Activated naive CD4-positive, alpha-beta T cell treated with anti-CD3 and anti-CD28 coated beads, Interleukin-2, amount 10 ng/mL, durations not matched to agents 7 days and 5 days (primary cell): ENCODE measurements at regions not wholly inside any gene's neighbourhood (a gene's known extent, or its start where the extent isn't known, plus 50 kb on each side); places are given as distances from the start of the nearest gene placed in this dataset.

Experiments used
- CTCF ChIA-PET: fragments of 350-600 bp; sonication (Branson Sonifier 250); formaldehyde crosslinking; loops from one replicate; lab custom pipeline; 2021; ENCODE audit warnings: antibody characterized with exemption; lab: Charles Lee
- DNase-seq: peaks from one replicate; pipeline ENCODE4 v3.0.0-alpha.2; 2020
- H3K27ac Mint-ChIP-seq: one replicate; pipeline ENCODE4 v1.8.0; 2021; ENCODE audit warnings: mild to moderate bottlenecking, moderate library complexity, mixed read lengths
- H3K27me3 Mint-ChIP-seq: one replicate; pipeline ENCODE4 v1.8.0; 2021; ENCODE audit warnings: mild to moderate bottlenecking, mixed read lengths
- H3K36me3 Mint-ChIP-seq: one replicate; pipeline ENCODE4 v1.8.0; 2021; ENCODE audit warnings: mixed read lengths
- H3K4me1 Mint-ChIP-seq: one replicate; pipeline ENCODE4 v1.8.0; 2021; ENCODE audit warnings: mixed read lengths
- H3K4me3 Mint-ChIP-seq: one replicate; pipeline ENCODE4 v1.8.0; 2021; ENCODE audit warnings: mild to moderate bottlenecking, moderate library complexity, mixed read lengths
- H3K9me3 Mint-ChIP-seq: one replicate; pipeline ENCODE4 v1.8.0; 2021; ENCODE audit warnings: mixed read lengths

GRCh38 chr7:12939694-12940093, 252.3 kb downstream of the ARL4A start:
- Mint-ChIP-seq H3K4me1 (no peaks in the 10 kb centered on the region), H3K36me3 (no peaks in the 10 kb centered on the region), H3K4me3 (no peak overlapping the region), H3K27me3 (no peaks in the 10 kb centered on the region), H3K27ac (no peak overlapping the region), H3K9me3 (no peaks in the 10 kb centered on the region)
- no peak for DNase-seq
- CTCF ChIA-PET = no interaction called here

GRCh38 chr7:12941512-12941911, 254.1 kb downstream of the ARL4A start:
- no peaks in the 10 kb centered on the region for H3K4me1 Mint-ChIP-seq
- no peaks in the 10 kb centered on the region for H3K9me3 Mint-ChIP-seq
- DNase-seq = no peak
- CTCF ChIA-PET = no interaction called here
- H3K27me3 Mint-ChIP-seq = no peaks in the 10 kb centered on the region
- no peaks in the 10 kb centered on the region for H3K36me3 Mint-ChIP-seq
- H3K27ac Mint-ChIP-seq = no peak overlapping the region
- no peak overlapping the region for H3K4me3 Mint-ChIP-seq

GRCh38 chr7:12942609-12943008, 255.2 kb downstream of the ARL4A start:
- no peaks in the 10 kb centered on the region for H3K9me3 Mint-ChIP-seq
- no peak for DNase-seq
- no peaks in the 10 kb centered on the region for H3K27me3 Mint-ChIP-seq
- H3K4me3 Mint-ChIP-seq = no peak overlapping the region
- CTCF ChIA-PET = no interaction called here
- no peaks in the 10 kb centered on the region for H3K36me3 Mint-ChIP-seq
- H3K27ac Mint-ChIP-seq = no peak overlapping the region
- no peaks in the 10 kb centered on the region for H3K4me1 Mint-ChIP-seq

- no peak for DNase-seq
- CTCF ChIA-PET = no interaction called here
- no peaks in the 10 kb centered on the region for H3K9me3 Mint-ChIP-seq
Observed at GRCh38 chr7:12943781-12944180, 256.3 kb downstream of the ARL4A start.

DNA sequence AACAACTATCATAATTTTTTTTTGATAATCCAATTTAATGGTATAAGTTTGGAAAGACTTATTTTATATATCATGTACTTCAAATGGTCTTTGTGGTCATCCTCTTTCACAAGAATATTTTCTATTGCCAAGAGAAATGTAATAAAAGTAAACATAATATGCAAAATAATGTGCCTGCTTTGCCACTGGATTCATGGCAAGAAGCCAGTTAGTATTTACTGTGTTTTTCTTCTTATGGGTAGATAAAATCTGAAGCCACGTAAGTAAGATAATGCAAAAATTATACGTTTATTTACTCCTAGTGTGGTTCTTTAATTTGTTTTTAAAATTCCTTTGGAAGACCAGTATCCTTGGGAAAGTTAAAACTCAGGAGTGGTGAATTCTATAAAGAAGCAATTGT, 258.5 kb downstream of the ARL4A start:
- no peak for DNase-seq
- Mint-ChIP-seq H3K4me3 (no peak overlapping the region), H3K36me3 (no peaks in the 10 kb centered on the region), H3K9me3 (no peaks in the 10 kb centered on the region), H3K4me1 (no peaks in the 10 kb centered on the region), H3K27me3 (no peaks in the 10 kb centered on the region), H3K27ac (no peak overlapping the region)
- CTCF ChIA-PET = no interaction called here

More at GRCh38 chr7:12943781-12944180, 256.3 kb downstream of the ARL4A start:
- Mint-ChIP-seq H3K27ac (no peak overlapping the region), H3K36me3 (no peaks in the 10 kb centered on the region), H3K4me1 (no peaks in the 10 kb centered on the region), H3K27me3 (no peaks in the 10 kb centered on the region), H3K4me3 (no peak overlapping the region)

DNA sequence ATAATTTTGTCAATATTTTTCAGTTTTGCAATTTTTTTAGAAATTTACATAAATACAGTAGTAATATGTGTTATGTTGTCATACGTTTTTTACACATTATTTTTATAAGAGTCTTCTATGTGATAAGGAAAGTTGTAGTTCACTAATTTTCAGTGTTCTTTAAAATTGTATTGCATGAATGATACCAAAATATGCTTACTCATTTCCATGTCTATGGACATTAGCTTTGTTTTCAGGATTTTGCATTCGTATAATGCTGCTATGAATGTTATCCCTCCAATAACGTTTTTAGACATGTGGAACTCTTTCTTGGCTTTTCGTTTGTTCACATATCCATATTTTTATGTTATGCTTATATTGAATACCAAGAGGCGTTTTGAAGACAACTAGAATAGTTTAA, 260.0 kb downstream of the ARL4A start:
- Mint-ChIP-seq H3K4me1 (no peaks in the 10 kb centered on the region), H3K36me3 (no peaks in the 10 kb centered on the region), H3K9me3 (no peaks in the 10 kb centered on the region), H3K4me3 (no peak overlapping the region), H3K27ac (no peak overlapping the region), H3K27me3 (no peaks in the 10 kb centered on the region)
- DNase-seq = no peak
- CTCF ChIA-PET = no interaction called here

GRCh38 chr7:12949060-12949931, 261.9 kb downstream of the ARL4A start:
- no peak for DNase-seq
- no peak overlapping the region for H3K27ac Mint-ChIP-seq
- H3K36me3 Mint-ChIP-seq = no peaks in the 10 kb centered on the region
- CTCF ChIA-PET = no interaction called here
- no peaks in the 10 kb centered on the region for H3K4me1 Mint-ChIP-seq
- H3K9me3 Mint-ChIP-seq = no peaks in the 10 kb centered on the region
- H3K4me3 Mint-ChIP-seq = no peak overlapping the region
- no peaks in the 10 kb centered on the region for H3K27me3 Mint-ChIP-seq

- CTCF ChIA-PET = no interaction called here
- Mint-ChIP-seq H3K9me3 (no peaks in the 10 kb centered on the region), H3K4me3 (no peak overlapping the region), H3K4me1 (no peaks in the 10 kb centered on the region), H3K36me3 (no peaks in the 10 kb centered on the region), H3K27ac (no peak overlapping the region), H3K27me3 (no peaks in the 10 kb centered on the region)
- DNase-seq = no peak
Observed at GRCh38 chr7:12951397-12951801, 264.0 kb downstream of the ARL4A start.

GRCh38 chr7:12954380-12955033, 267.1 kb downstream of the ARL4A start:
- Mint-ChIP-seq H3K9me3 (no peaks in the 10 kb centered on the region), H3K4me1 (no peaks in the 10 kb centered on the region), H3K27me3 (no peaks in the 10 kb centered on the region), H3K36me3 (no peaks in the 10 kb centered on the region), H3K27ac (no peak overlapping the region), H3K4me3 (no peak overlapping the region)
- DNase-seq = no peak
- CTCF ChIA-PET = no interaction called here

- Mint-ChIP-seq H3K27me3 (no peaks in the 10 kb centered on the region), H3K4me1 (no peaks in the 10 kb centered on the region), H3K4me3 (no peak overlapping the region), H3K36me3 (no peaks in the 10 kb centered on the region), H3K27ac (no peak overlapping the region), H3K9me3 (no peaks in the 10 kb centered on the region)
- CTCF ChIA-PET = no interaction called here
- DNase-seq = no peak
Observed at GRCh38 chr7:12957487-12957886, 270.1 kb downstream of the ARL4A start.

GRCh38 chr7:12961910-12962480, 274.6 kb downstream of the ARL4A start:
- no peaks in the 10 kb centered on the region for H3K9me3 Mint-ChIP-seq
- no peak overlapping the region for H3K4me3 Mint-ChIP-seq
- DNase-seq = no peak
- no peaks in the 10 kb centered on the region for H3K4me1 Mint-ChIP-seq
- no peaks in the 10 kb centered on the region for H3K36me3 Mint-ChIP-seq
- no peaks in the 10 kb centered on the region for H3K27me3 Mint-ChIP-seq
- H3K27ac Mint-ChIP-seq = no peak overlapping the region
- CTCF ChIA-PET = no interaction called here

- Mint-ChIP-seq H3K4me3 (no peak overlapping the region), H3K27me3 (no peaks in the 10 kb centered on the region), H3K36me3 (no peaks in the 10 kb centered on the region), H3K27ac (no peak overlapping the region), H3K9me3 (no peaks in the 10 kb centered on the region), H3K4me1 (no peaks in the 10 kb centered on the region)
- CTCF ChIA-PET = no interaction called here
- DNase-seq = no peak
Observed at GRCh38 chr7:12963435-12963834, 276.0 kb downstream of the ARL4A start.

DNA sequence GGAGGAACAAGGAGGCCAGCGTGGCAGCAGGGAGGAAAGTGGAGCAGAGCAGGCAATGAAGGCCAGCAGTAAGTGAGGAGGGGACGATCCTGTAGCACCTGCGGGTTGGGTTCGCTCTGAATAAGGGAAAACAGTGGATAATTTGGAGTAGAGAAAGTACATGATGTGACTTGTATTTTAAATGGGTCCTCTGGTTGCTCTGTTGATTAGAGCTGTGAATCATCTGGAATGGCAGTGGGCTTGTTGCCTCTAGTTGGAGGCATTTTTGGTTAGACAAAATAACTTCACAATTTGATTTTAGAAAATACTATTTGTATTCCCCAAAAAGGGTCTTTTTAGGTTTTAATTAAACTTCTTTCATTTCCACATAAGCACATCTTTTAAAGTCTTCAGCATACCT, 277.4 kb downstream of the ARL4A start:
- Mint-ChIP-seq H3K27ac (no peak overlapping the region), H3K9me3 (no peaks in the 10 kb centered on the region), H3K4me1 (no peaks in the 10 kb centered on the region), H3K27me3 (no peaks in the 10 kb centered on the region), H3K4me3 (no peak overlapping the region), H3K36me3 (no peaks in the 10 kb centered on the region)
- no peak for DNase-seq
- CTCF ChIA-PET = no interaction called here

DNA sequence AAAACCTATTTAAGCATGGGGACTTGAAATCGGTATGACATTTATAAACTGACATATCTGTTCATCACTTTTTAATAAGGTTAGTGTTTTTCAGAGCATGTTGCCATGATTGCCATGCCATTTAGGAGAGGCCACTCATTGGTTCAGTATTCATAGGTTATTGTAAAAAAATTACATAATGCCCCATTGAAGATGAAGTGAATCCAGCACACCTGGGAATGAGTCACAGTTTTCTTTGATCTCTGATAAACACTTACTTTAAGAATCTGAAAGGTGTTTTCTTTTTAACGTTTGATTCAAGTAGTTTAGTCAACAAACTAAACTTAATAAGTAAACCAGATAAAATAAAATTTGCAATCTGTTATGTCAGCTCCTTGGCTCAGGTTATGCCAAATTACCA, 278.3 kb downstream of the ARL4A start:
- CTCF ChIA-PET = no interaction called here
- Mint-ChIP-seq H3K4me1 (no peaks in the 10 kb centered on the region), H3K36me3 (no peaks in the 10 kb centered on the region)

GRCh38 chr7:12967322-12967721, 279.9 kb downstream of the ARL4A start:
- no peaks in the 10 kb centered on the region for H3K4me1 Mint-ChIP-seq
- DNase-seq = no peak
- no peaks in the 10 kb centered on the region for H3K36me3 Mint-ChIP-seq
- H3K27ac Mint-ChIP-seq = no peak overlapping the region
- H3K4me3 Mint-ChIP-seq = no peak overlapping the region
- CTCF ChIA-PET = no interaction called here
- H3K27me3 Mint-ChIP-seq = no peaks in the 10 kb centered on the region
- no peaks in the 10 kb centered on the region for H3K9me3 Mint-ChIP-seq

More for the DNA sequence above, 278.3 kb downstream of the ARL4A start:
- DNase-seq = no peak
- no peaks in the 10 kb centered on the region for H3K9me3 Mint-ChIP-seq
- H3K27me3 Mint-ChIP-seq = no peaks in the 10 kb centered on the region
- H3K27ac Mint-ChIP-seq = no peak overlapping the region
- no peak overlapping the region for H3K4me3 Mint-ChIP-seq
